NCI-H2171 treated with DMSO at 0.1 percent for 48 hours (cell line): ENCODE measurements at regions not wholly inside any gene's neighbourhood (a gene's known extent, or its start where the extent isn't known, plus 50 kb on each side); places are given as distances from the start of the nearest gene placed in this dataset.
"Not testable (repeated sequence)": the region's sequence is repeated elsewhere in the genome, so short reads cannot be mapped to it uniquely, and the experiment has no call there.

Experiments used
- DNase-seq: peaks from one replicate; lab custom pipeline; 2025; lab: John Stamatoyannopoulos, UW

DNA sequence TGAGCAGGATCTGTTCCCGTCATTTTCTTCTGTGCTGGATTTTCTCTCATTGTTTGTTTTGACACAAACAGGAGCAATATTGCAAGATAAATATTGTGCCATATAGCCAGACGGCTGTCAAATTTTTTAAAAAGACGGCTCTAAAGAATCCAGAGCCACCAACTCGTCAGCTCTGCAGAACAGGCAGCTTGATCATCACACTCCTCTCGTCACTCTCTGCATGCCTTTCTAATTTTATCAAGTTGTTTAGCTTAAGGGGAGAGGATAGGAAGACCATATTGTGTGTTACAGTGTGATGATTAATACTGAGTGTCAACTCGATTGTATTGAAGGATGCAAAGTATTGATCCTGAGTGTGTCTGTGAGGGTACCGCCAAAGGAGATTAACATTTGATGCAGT, 562.8 kb downstream of the GALC start:
- DNase-seq = no peak

DNA sequence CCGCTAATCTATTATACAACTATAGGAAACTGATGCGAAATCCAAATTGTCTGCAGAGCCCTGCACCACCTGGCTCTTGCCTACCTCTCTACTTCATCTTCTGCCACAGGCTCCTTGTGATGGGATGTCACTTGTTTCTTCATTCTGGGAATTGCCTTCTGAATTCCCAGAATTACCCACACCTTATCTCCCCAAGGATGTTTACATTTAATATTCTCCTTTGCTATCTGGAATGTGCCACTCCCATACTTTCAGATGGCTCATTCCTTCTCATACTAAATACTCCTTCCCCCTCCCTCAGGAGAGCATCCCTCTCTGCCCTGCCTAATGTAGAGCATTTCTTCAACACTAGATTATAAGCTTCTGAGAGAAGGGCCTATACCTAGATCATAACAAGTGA, 573.1 kb downstream of the GALC start:
- DNase-seq = no peak

DNA sequence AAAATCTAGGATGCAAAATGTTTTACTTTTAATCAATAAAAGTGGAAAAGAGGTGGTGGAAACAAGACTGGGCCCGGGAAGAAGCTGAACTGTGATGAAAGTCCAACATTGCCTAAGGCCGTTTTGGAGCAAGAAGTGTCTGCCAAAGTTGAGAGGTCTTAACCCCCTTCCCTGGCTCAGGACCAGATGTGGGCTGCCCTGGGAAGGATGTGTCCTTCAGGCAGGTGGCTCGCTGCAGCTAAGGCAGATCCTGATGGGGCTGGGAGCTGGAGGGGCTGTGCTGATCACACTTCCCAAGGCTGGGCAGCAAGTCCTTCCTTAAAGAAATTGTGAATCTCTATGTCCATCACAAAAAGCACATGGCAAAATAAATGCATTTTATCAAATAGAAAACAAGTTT, 581.6 kb downstream of the GALC start:
- DNase-seq = no peak

DNA sequence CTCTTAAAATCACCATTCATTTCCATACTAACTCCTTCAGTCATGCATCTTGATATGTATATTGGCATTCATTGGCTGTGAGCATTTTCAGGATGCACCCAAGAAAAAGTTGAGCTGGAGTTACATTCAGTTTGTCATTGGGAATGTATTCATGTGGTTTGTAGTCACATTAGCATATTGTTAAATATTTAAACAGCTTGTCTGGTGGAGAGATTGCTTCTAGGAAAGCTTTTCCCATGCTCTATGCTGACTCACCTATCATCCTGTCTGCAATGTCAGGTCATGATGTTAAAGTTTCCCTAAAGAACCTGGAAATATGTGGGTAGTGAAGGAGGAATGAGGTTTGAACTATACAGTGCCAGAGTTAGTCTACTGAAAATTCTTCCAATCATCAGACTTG, 583.6 kb downstream of the GALC start:
- no peak for DNase-seq

DNA sequence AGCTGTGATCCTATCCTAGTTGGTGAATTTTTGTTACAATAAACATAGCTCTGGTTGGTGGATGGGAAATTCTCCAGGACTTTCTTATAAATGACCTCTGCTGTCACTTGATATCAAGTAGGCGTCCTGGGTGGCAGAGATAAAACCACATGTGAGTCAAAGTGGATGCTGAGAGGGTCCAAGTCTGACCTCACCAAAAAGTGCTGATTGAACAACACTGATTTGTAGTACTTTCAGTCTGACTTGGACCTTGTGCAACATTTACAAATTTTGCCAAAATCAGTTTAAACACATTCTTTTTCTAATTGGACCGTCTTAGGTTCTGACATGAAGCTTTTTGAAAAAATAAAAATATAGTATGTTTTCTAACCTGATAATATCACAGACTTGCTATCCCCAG, 585.6 kb downstream of the GALC start:
- no peak for DNase-seq

DNA sequence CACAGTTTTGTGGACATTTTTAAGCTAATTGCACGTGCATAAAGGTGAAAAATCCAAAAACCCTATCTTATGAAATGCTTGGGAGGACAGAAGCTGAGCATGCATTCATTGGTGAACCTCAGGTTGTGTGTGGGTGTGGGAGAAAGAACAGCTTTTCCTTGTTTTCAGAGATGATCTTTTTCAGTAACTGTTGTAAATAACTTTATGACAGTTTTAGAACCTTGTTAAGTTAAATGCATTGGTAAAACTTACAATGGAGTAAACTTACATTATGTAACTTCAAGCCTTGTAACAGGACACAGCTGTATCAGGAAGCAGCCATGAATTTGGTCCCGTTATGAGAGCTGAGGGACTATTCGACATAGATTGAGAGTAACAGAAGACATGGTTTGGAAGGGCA, 587.4 kb downstream of the GALC start:
- DNase-seq = no peak

DNA sequence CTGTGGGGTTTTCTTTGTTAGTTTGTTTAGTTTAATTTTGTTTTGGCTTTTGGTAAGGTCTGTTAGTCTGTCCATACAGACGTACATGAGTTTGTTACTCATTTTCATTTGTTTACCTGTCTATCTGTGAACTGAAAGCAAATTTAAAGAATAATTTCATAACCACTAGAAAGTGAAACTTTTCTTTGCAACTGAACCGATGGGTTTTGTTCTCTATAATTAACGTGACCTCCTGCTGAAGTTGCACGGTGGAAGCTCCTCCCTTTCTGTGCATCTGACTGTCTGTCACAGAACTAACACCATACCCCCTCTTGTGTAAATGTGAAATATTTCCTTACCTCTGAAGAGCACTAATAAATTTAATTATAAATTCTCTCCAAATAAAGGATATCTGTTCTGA, 595.5 kb downstream of the GALC start:
- no peak for DNase-seq

DNA sequence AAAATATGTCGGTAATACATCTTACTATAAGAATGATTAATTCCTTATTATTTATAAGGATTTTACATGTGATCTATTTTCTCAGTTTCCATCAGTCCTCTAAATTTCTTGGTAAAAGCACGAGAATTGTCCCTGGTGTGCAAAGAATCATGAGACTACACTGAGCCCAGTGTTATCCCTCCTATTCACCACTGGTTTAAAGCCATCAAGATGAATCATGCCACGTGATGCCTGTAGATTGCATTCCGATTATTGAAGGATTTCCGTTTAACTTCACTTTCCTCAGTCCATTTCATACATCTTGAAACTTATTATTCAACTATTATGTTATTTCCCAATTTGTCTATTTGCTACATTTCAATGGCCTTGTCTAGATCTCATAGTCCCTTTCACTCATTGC, 601.9 kb downstream of the GALC start:
- DNase-seq = no peak

DNA sequence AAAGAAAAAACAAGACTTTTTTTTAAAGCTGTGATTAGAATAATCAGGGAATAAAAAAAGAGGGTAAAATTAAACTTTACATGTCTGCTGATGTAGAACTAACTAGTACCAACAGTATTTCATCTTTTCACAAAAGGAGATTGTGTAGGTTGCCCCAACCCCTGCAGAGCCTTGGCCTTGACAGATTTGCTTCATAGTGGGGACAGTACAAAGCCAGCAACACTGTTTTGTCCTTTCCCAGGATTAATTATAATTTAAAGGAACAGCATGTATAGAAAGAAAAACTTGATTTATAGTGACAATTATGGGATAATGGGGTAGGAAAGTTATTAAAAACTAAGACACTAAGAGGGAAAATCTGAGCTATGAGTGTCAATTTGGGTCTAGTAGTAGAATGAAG, 604.0 kb downstream of the GALC start:
- no peak for DNase-seq

DNA sequence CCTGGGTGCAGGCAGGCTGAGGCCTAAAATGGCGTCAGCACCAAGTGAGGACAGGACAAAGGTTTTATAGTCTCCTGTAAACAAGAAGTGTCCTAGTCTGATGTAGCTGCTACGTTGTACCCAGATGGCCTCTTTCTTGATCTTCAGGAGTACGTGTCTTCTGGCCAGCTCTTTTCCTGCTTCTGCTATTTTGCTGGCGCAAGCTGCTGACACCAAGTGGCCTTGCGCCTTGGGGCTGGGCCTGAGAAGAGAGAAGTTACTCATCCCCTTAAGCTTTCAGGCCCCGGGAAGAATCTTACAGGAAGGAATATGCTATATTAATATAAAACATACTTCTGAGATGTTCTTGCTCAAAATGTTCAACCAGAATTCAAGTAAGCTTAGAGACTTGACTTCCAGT, 605.2 kb downstream of the GALC start:
- no peak for DNase-seq

DNA sequence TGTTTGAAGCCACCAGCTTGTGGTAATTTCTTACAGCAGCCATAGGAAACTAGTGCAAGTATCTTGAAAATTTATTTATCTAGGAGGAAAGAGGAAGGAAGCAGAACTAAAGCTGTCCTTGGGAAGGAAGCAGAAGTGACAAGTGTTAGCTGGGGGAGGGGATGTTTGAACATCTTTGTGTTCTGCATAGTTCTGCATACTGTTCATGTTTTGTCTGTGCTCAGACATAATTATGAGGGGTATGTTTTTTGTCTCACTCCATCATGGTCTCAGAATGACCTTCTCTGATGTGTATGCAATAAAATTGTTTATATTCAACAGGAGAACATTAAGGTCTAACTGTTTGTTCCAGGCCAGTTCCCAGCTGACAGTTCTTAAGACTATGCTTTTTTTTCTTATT, 606.5 kb downstream of the GALC start:
- no peak for DNase-seq

DNA sequence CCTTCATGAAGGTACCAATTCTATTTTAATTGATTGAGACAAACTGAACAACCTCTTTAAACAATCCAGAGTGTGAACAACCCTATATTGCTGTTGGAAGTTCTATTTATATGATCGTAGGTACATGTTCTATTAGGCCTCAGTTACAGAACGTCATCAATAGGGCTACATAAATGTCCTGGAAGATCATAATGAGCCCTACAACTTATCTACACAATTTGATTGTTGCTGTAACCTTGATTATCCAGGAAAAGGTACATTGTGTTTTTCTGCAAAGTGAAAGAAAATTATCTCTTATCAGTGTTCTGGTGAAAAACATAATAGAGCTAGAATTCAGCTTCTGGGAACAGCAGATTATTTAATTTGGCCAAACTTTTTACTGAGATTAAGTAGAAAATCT, 612.9 kb downstream of the GALC start:
- no peak for DNase-seq

DNA sequence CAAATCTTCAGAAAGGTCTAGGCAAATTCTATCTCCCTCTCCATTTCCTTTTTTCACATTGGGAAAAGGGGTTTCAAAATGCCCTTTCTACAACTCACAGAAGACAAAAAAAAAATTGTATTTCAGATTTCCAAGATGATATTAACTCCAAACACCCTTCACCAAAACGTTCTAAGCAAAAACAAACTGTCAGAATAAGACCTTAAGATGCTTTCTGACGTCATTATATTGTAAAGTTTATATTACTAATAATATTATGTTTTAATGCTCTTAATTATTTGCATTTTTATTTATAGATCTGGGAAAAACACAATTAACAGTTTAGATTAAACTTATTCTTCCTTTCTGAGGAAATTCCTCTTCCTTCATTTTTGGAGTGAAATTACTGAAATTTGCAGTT, 624.2 kb downstream of the GALC start:
- no peak for DNase-seq

DNA sequence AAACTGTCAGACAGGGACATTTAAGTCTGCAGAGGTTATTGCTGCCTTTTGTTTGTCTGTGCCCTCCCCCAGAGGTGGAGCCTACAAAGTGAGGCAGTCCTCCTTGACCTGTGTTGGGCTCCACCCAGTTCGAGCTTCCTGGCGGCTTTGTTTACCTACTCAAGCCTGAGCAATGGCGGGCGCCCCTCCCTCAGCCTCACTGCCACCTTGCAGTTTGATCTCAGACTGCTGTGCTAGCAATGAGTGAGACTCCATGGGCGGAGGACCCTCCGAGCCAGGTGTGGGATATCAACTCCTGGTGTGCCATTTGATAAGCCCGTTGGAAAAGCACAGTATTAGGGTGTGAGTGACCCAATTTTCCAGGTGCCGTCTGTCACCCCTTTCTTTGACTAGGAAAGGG, 632.7 kb downstream of the GALC start:
- not testable (repeated sequence) for DNase-seq

DNA sequence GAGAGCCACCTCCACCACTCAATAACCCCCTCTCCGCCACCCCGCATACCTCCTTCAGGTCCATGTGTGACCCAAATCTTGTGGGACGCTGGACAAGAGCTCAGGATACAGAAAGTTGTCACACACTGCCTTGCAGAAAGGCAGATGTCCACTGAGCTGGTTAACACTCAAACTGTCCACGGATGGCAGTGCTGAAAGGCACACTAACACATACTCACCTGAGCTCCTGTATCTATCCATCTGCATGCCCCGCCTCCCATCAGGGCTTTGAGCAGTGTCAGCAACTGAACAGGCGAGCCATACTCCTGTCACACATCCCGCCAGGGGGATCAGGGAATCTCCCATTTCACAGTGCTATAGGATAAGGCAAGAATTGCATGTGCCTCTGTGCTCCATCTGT, 642.0 kb downstream of the GALC start:
- DNase-seq = no peak

DNA sequence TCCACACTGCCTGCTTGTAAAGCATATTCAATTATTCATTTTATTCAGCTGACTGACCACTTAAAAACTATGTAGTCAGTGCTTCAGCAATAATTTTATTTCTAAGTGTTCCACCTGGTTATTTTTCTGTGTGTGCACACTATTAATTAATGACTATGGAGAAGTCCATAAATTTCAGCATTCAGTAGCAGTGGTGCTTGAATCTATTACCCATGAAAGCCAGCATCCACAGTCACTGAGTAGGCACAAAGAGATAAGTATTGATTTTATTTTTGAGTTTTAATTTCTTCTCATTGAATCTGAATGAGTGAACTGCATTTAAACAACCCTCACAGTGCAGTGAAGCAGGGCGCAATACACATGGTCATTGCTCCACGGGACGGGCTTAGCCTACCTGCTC, 643.1 kb downstream of the GALC start:
- no peak for DNase-seq

DNA sequence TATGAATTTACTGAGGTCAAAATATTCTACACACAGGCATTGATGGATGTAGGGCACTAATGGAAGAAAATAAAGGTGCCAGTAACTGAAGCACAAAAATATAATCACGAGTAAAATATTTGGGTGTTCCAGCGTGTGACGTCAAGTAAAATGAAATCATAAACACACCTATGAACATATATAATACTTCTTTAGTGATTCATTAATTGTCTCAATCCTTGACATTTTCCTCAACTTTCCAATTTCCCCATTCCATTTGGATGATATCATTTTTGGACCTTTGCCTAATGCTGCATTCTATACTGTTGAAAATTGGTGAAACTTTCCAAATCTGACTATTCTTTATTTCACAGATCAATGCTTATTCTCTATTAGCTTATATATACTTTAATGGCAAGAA, 649.3 kb downstream of the GALC start:
- DNase-seq = no peak

DNA sequence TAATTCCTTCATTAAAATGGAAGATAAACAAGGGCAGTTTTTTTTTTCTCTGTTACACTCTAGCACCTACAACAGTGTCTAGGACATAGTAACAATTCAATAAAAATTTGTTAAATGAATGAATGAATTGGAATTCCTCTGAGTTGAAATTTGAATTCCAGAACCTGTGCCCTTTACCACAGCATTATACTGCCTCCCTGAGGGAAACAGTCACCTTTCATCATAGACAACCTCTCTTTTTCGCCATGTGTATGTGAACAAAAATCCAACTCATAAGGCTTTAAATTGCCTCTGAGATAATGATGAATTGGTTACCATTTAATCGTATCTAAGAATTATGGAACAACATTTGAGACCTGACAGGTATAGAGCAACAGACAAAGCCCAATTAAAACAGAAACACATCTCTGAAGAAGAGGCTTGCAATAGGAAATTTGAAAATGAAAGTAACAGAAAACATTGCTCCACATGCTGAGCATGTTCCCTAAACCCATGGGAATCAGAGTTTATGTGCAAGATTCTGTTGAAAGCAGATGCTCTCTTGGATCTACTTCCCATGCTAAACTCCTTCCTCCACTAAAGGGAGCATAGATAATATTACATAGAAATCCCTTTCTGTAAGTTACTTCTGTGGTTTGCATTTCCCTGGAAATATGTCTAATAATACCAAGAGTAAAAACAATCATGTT, 657.8 kb downstream of the GALC start:
- peak; percentile 71 for DNase-seq

DNA sequence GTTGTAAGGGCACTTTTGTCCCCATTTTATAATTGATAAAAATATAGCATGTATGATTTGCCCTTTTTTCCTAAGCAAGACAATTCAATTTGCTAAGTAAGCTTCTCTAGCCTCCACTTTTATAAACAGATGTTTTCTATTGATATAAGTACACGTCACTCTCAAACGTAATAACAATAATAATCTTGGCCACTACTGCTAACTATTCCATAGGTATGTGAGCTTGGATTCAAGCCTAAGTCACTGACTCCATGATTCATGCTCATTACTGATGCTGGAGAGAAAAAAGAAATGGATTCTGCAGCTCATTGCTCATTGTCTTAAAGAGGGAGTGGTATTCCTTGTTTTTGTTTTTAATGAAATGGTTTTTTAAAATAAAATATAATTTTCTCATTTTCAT, 661.0 kb downstream of the GALC start:
- peak; percentile 13 for DNase-seq

DNA sequence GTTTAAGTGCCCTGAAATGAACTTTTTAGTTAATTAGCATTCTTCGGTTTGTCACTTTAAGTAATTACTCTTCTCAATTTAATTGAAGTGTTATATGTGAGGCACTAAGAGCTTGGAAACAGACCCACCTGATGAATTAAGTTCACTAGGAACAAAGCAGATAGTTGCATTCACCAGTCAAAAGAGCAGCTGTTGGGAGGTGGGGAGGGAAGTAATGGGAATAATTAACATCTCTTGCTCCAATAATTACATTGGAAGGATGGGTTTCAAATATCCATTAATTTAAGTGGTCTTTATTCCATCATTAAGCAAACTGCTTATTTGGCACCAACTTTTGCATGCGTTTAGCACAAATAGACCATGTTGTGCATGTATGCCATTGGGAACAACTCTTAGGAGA, 667.2 kb downstream of the GALC start:
- peak; percentile 64 for DNase-seq

DNA sequence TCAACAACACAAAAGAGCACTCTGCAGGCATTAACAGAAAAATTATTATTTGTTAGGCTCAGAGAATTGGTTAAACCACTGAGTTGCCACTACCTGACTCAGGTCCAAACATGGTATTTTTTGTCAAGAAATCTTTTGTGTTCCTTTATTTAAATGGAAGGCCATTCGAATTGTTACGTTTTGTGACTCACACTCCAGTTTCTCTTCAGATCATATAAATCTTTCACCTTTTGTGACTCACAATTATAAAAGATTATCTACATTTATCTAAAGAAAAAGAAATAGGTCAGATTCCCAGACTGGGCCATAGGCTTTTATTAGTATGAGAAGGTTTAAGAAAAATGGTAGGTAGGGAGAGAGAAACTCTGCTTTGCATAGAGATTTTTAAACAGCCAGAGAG, 669.8 kb downstream of the GALC start:
- DNase-seq = no peak

DNA sequence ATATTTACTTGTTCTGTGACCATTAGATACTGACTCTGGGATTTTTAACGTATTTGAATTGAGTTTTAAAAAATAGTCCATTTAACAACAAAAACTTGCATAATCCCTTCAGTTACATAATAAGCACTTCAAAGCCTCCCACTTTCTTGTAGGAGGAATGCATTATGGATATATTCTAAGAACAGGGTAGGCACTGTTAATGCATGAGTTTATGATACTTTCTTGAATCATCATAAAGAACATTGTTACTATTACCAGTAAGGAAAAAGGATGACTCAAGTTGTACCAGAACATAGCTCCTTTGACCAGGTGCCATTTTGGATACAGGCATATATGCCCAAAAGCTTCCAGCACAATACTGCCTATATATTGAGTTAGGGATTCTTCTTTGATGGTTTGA, 671.4 kb downstream of the GALC start:
- no peak for DNase-seq

DNA sequence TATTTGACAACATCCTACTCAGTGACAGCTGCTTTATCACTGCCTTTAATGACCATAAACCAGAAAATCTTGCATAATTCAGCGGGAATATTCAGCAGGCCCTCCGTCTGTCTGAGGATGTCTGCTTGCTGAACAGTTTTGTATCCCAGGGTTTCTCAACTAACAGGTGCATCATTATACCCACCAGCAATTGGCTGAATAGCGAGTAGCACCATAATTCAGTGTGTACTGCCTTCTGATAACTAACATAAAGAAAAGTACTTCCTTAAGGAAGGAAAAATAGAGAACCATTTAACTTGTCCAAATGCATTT, 680.1 kb downstream of the GALC start:
- DNase-seq = no peak

DNA sequence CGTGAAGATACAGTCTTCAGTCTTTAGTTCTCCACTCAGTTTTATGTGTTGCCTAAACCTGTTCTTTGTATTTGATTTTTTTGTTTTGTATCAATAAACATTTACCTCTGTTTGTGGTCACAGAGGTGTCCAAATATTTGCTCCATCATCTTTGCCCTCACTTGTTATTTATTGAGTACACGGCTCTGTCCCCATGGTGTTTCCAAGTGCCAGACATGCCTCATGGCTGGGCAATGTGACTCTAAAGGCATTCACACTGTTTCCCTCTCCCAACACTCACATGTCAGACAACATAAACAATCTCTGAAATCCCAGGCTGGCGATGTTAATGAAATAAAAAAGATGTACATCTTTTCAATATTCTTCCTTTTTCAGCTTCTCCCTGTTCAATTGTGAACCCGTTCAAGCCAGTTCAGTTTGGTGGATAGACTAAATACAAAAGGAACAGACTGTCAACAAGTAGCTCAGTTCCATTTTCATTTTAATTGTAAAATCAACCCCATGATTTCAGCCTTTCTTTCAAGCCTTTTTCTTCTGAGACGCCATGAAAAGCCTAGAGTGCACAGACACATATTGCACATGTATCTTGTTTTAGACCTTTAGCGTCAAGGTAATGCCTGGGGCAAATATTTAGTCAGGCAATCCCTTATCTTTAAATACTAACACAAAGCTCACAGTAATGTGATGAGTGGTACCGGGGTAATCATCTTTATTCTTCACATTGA, 680.7 kb downstream of the GALC start:
- DNase-seq = no peak
